ENCODE measurements at regions not wholly inside any gene's neighbourhood (a gene's known extent, or its start where the extent isn't known, plus 50 kb on each side); places are given as distances from the start of the nearest gene placed in this dataset.
A peak's percentile ranks its signal among the peaks of the same experiment; 100 is the strongest.

DNA sequence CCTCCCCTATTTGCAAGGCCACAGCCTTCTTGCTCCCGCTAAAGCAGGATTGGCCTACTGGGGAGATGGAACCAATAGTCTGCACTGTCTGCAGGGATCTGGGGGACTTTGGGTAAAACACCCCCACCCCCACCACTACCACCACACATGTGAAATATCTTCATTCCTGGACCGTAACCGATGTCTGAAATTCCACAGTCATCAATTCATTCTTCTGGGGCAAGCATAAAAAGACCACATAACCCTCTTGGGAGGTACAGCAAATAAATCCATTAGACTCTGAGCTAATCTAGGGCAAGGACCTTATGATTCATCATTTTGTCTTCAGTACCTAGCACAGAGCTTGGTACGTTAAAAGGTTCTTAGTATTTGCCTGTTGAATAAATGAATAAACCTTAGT is 307.8 kb downstream of the GPAM start:
- Mint-ChIP-seq H3K4me1 (peaks cover 20% of the 10 kb centered on the region), H3K36me3 (ENCODE audit: low read depth) (peaks cover 18% of the 10 kb centered on the region), H3K27ac (peak overlapping the region; percentile 63), H3K9me3 (peaks cover 30% of the 10 kb centered on the region), H3K4me3 (no peak overlapping the region), H3K27me3 (ENCODE audit: insufficient read depth, low read depth, poor library complexity) (peaks cover 2% of the 10 kb centered on the region)
- no peak overlapping the region for H3K4me2 ChIP-seq
- H3K4me3 ChIP-seq, result no peak overlapping the region
- peaks cover 5% of the 10 kb centered on the region; the same call in 1 of the 2 replicates for H3K36me3 ChIP-seq (ENCODE audit: insufficient read depth)
- TF ChIP-seq STAT1 (IDR thresholded peaks at IDR 0.05; ENCODE audit: unreplicated experiment) (no peak), CREB1 (CRISPR knock-in tag; IDR thresholded peaks at IDR 0.05; ENCODE audit: low read depth) (no peak), POLR2AphosphoS5 (IDR thresholded peaks at IDR 0.05; ENCODE audit: low read depth) (no peak), EZH2phosphoT487 (IDR thresholded peaks at IDR 0.05; ENCODE audit: unreplicated experiment) (no peak)
- peaks cover 20% of the 10 kb centered on the region for H3K4me1 ChIP-seq (ENCODE audit: insufficient read depth)
- DNase-seq (ENCODE audit: low spot score), result no peak
- H3K27ac ChIP-seq (ENCODE audit: low read depth), result no peak overlapping the region
- no peak for ATAC-seq
- H3K9me2 ChIP-seq (ENCODE audit: insufficient read depth), result peaks cover 31% of the 10 kb centered on the region
- H3K79me2 ChIP-seq (replicated peaks; ENCODE audit: insufficient read depth), result no peaks in the 10 kb centered on the region
- no peaks in the 10 kb centered on the region for H3K27me3 ChIP-seq (ENCODE audit: insufficient read depth)
- H4K20me1 ChIP-seq (replicated peaks; ENCODE audit: insufficient read depth), result no peaks in the 10 kb centered on the region
- no peaks in the 10 kb centered on the region for H3F3A ChIP-seq (replicated peaks; ENCODE audit: low read depth)
- no peak overlapping the region for H2AFZ ChIP-seq

DNA sequence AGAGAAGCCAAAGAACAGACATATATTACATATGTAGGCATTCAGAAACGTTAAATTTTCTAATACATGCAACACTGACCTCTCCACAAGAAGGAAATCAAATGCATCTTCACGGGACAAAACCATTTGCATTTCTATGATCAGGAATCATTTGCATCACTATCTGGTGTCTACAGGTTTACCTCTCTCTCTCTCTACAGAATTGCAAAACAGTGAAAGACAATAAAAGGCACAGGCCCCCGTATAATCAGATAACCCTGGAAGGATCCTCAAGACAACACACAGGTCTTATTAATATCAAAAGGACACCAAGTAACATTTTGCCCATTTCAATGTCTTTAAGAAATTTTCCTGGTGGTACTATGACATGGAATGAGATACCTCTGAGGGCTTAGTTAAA is 306.3 kb downstream of the GPAM start:
- Histone ChIP-seq H3F3A (replicated peaks; ENCODE audit: low read depth) (no peaks in the 10 kb centered on the region), H3K79me2 (replicated peaks; ENCODE audit: insufficient read depth) (no peaks in the 10 kb centered on the region), H3K27ac (ENCODE audit: low read depth) (no peak overlapping the region), H3K27me3 (ENCODE audit: insufficient read depth) (no peaks in the 10 kb centered on the region), H3K36me3 (ENCODE audit: insufficient read depth) (peaks cover 5% of the 10 kb centered on the region; the same call in 1 of the 2 replicates), H3K4me1 (ENCODE audit: insufficient read depth) (peaks cover 20% of the 10 kb centered on the region), H4K20me1 (replicated peaks; ENCODE audit: insufficient read depth) (no peaks in the 10 kb centered on the region), H3K4me2 (peak overlapping the region; percentile 46; the same call in 1 of the 2 replicates), H3K4me3 (peak overlapping the region; percentile 12; the same call in 1 of the 2 replicates), H3K9me2 (ENCODE audit: insufficient read depth) (peaks cover 23% of the 10 kb centered on the region), H2AFZ (no peak overlapping the region)
- ATAC-seq (peak; percentile 65), DNase-seq (ENCODE audit: low spot score) (no peak)
- H3K27me3 Mint-ChIP-seq (ENCODE audit: insufficient read depth, low read depth, poor library complexity), result peaks cover 2% of the 10 kb centered on the region
- TF ChIP-seq JUNB (IDR thresholded peaks at IDR 0.05; ENCODE audit: unreplicated experiment) (no peak), POLR2AphosphoS5 (IDR thresholded peaks at IDR 0.05; ENCODE audit: low read depth) (no peak), NANOG (IDR thresholded peaks at IDR 0.05; ENCODE audit: borderline replicate concordance) (no peak), EZH2phosphoT487 (IDR thresholded peaks at IDR 0.05; ENCODE audit: unreplicated experiment) (no peak), EZH2 (IDR thresholded peaks at IDR 0.05; ENCODE audit: low read depth, unreplicated experiment) (no peak), STAT1 (IDR thresholded peaks at IDR 0.05; ENCODE audit: unreplicated experiment) (no peak), ZNF331 (CRISPR knock-in tag; IDR thresholded peaks at IDR 0.05; ENCODE audit: low read depth) (no peak)
- H3K36me3 Mint-ChIP-seq (ENCODE audit: low read depth), result peaks cover 18% of the 10 kb centered on the region
- H3K4me1 Mint-ChIP-seq, result peaks cover 20% of the 10 kb centered on the region
- H3K27ac Mint-ChIP-seq, result peak overlapping the region; percentile 11; the same call in 1 of the 2 replicates
- peaks cover 29% of the 10 kb centered on the region for H3K9me3 Mint-ChIP-seq
- H3K4me3 Mint-ChIP-seq, result no peak overlapping the region; the same call in 2 of the 3 replicates

DNA sequence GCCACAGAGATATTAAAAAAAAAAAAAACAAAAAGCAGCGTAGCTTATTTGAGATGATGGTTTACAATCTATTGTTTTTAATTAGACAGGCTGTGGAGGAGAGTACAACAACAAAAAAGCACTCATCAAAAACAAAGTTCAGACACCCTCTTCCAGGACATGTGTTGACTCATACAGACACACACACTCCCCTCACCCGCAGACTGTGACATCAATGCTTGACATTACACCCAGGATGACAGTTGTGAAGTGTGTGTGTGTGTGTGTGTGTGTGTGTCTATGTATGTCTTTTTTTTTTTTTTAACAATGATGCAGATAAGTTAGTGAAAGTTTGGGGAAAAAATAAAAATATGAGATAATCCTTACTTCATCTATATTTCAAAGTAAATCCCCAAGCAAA is 303.6 kb downstream of the GPAM start:
- Histone ChIP-seq H3K27ac (ENCODE audit: low read depth) (no peak overlapping the region), H3K9me2 (ENCODE audit: insufficient read depth) (peaks cover 24% of the 10 kb centered on the region), H3F3A (replicated peaks; ENCODE audit: low read depth) (no peaks in the 10 kb centered on the region), H4K20me1 (replicated peaks; ENCODE audit: insufficient read depth) (no peaks in the 10 kb centered on the region), H3K4me3 (no peak overlapping the region), H3K79me2 (replicated peaks; ENCODE audit: insufficient read depth) (no peaks in the 10 kb centered on the region), H3K4me2 (no peak overlapping the region), H3K36me3 (ENCODE audit: insufficient read depth) (peaks cover 5% of the 10 kb centered on the region; the same call in 1 of the 2 replicates), H2AFZ (no peak overlapping the region), H3K27me3 (ENCODE audit: insufficient read depth) (no peaks in the 10 kb centered on the region), H3K4me1 (ENCODE audit: insufficient read depth) (peaks cover 20% of the 10 kb centered on the region)
- Mint-ChIP-seq H3K36me3 (ENCODE audit: low read depth) (peaks cover 23% of the 10 kb centered on the region), H3K27ac (no peak overlapping the region), H3K4me1 (peaks cover 20% of the 10 kb centered on the region), H3K4me3 (no peak overlapping the region), H3K9me3 (peaks cover 41% of the 10 kb centered on the region), H3K27me3 (ENCODE audit: insufficient read depth, low read depth, poor library complexity) (peaks cover 4% of the 10 kb centered on the region)
- DNase-seq (ENCODE audit: low spot score) (no peak), ATAC-seq (no peak)
- TF ChIP-seq, protein P1, sequence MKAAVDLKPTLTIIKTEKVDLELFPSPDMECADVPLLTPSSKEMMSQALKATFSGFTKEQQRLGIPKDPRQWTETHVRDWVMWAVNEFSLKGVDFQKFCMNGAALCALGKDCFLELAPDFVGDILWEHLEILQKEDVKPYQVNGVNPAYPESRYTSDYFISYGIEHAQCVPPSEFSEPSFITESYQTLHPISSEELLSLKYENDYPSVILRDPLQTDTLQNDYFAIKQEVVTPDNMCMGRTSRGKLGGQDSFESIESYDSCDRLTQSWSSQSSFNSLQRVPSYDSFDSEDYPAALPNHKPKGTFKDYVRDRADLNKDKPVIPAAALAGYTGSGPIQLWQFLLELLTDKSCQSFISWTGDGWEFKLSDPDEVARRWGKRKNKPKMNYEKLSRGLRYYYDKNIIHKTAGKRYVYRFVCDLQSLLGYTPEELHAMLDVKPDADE (IDR thresholded peaks at IDR 0.05), result no peak
- TF ChIP-seq EZH2phosphoT487 (IDR thresholded peaks at IDR 0.05; ENCODE audit: unreplicated experiment), result no peak
- TF ChIP-seq, protein P2, sequence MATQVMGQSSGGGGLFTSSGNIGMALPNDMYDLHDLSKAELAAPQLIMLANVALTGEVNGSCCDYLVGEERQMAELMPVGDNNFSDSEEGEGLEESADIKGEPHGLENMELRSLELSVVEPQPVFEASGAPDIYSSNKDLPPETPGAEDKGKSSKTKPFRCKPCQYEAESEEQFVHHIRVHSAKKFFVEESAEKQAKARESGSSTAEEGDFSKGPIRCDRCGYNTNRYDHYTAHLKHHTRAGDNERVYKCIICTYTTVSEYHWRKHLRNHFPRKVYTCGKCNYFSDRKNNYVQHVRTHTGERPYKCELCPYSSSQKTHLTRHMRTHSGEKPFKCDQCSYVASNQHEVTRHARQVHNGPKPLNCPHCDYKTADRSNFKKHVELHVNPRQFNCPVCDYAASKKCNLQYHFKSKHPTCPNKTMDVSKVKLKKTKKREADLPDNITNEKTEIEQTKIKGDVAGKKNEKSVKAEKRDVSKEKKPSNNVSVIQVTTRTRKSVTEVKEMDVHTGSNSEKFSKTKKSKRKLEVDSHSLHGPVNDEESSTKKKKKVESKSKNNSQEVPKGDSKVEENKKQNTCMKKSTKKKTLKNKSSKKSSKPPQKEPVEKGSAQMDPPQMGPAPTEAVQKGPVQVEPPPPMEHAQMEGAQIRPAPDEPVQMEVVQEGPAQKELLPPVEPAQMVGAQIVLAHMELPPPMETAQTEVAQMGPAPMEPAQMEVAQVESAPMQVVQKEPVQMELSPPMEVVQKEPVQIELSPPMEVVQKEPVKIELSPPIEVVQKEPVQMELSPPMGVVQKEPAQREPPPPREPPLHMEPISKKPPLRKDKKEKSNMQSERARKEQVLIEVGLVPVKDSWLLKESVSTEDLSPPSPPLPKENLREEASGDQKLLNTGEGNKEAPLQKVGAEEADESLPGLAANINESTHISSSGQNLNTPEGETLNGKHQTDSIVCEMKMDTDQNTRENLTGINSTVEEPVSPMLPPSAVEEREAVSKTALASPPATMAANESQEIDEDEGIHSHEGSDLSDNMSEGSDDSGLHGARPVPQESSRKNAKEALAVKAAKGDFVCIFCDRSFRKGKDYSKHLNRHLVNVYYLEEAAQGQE (IDR thresholded peaks at IDR 0.05; ENCODE audit: unreplicated experiment), result no peak
- TF ChIP-seq ZNF331 (CRISPR knock-in tag; IDR thresholded peaks at IDR 0.05; ENCODE audit: low read depth), result no peak
